Large intestine (tissue), 3 donors: ENCODE measurements at regions not wholly inside any gene's neighbourhood (a gene's known extent, or its start where the extent isn't known, plus 50 kb on each side); places are given as distances from the start of the nearest gene placed in this dataset.
"Not testable (repeated sequence)": the region's sequence is repeated elsewhere in the genome, so short reads cannot be mapped to it uniquely, and the experiment has no call there.

ENCODE experiments used
- DNase-seq, 2 donors: peaks; one replicate each; pipeline versions ENCODE4 v3.0.0 to v3.0.0-alpha.2; 2013
- H3K27ac ChIP-seq: one replicate; pipeline ENCODE4 v1.5.1; 2013; ENCODE audit warnings: low read length
- H3K27me3 ChIP-seq: 2 replicates; pipeline ENCODE4 v1.6.1; 2013; ENCODE audit warnings: low read length; ENCODE audit not compliant: control insufficient read depth, insufficient read depth
- H3K36me3 ChIP-seq: 2 replicates; pipeline ENCODE4 v1.6.1; 2013; ENCODE audit warnings: low read length; ENCODE audit not compliant: control insufficient read depth, insufficient read depth
- H3K4me1 ChIP-seq: one replicate; pipeline ENCODE4 v1.6.1; 2013; ENCODE audit warnings: low read length; ENCODE audit not compliant: control insufficient read depth, insufficient read depth
- H3K4me3 ChIP-seq: one replicate; pipeline ENCODE4 v1.5.1; 2013; ENCODE audit warnings: low read length
- H3K9me3 ChIP-seq: one replicate; pipeline ENCODE4 v1.6.1; 2013; ENCODE audit warnings: mild to moderate bottlenecking, low read depth, low read length, moderate library complexity; ENCODE audit not compliant: control insufficient read depth
- WGBS: methylation state at CpG from one replicate; pipeline ENCODE4 v1.1.5; 2013; ENCODE audit warnings: low lambda C conversion rate; ENCODE audit not compliant: insufficient coverage; 5-methylcytosine and 5-hydroxymethylcytosine counted together

- H3K4me1 ChIP-seq, H3K27me3 ChIP-seq, DNase-seq, H3K9me3 ChIP-seq, H3K4me3 ChIP-seq, H3K27ac ChIP-seq, H3K36me3 ChIP-seq: not testable (repeated sequence)
- WGBS = no CpG with 5 or more reads among the region's 4 CpGs
Observed at GRCh38 chr1:223907943-223908587, 62.3 kb upstream of the TP53BP2 start.

- H3K9me3 ChIP-seq = not testable (repeated sequence)
- WGBS = no CpG with 5 or more reads among the region's 1 CpG
Observed at GRCh38 chr1:223903221-223903620, 57.5 kb upstream of the TP53BP2 start.

GRCh38 chr1:223899775-223900174 is 54.0 kb upstream of the TP53BP2 start:
- not testable (repeated sequence) for H3K4me1 ChIP-seq, H3K27me3 ChIP-seq, H3K9me3 ChIP-seq, H3K4me3 ChIP-seq, H3K36me3 ChIP-seq, H3K27ac ChIP-seq, DNase-seq
- no CpG with 5 or more reads among the region's 6 CpGs for WGBS

More at GRCh38 chr1:223903221-223903620, 57.5 kb upstream of the TP53BP2 start:
- not testable (repeated sequence) for H3K27me3 ChIP-seq, H3K4me1 ChIP-seq, H3K27ac ChIP-seq, H3K36me3 ChIP-seq, DNase-seq, H3K4me3 ChIP-seq

GRCh38 chr1:223897097-223897496 is 51.4 kb upstream of the TP53BP2 start:
- H3K9me3 ChIP-seq, H3K4me1 ChIP-seq, H3K4me3 ChIP-seq, H3K36me3 ChIP-seq, DNase-seq, H3K27me3 ChIP-seq, H3K27ac ChIP-seq: not testable (repeated sequence)
- no CpG with 5 or more reads among the region's 4 CpGs for WGBS

GRCh38 chr1:223895950-223896349 is 50.2 kb upstream of the TP53BP2 start:
- WGBS = no CpG with 5 or more reads among the region's 7 CpGs
- H3K27me3 ChIP-seq, H3K27ac ChIP-seq, H3K36me3 ChIP-seq, H3K9me3 ChIP-seq, DNase-seq, H3K4me3 ChIP-seq, H3K4me1 ChIP-seq: not testable (repeated sequence)
